Omental fat pad (tissue), 3 donors: ENCODE measurements at regions not wholly inside any gene's neighbourhood (a gene's known extent, or its start where the extent isn't known, plus 50 kb on each side); places are given as distances from the start of the nearest gene placed in this dataset.
"Not testable (repeated sequence)": the region's sequence is repeated elsewhere in the genome, so short reads cannot be mapped to it uniquely, and the experiment has no call there.

Source experiments
- ATAC-seq: fragments of 150-250 bp; one replicate; pipeline ENCODE4 v1.9.1; 2016; ENCODE audit warnings: mild to moderate bottlenecking, moderate library complexity; ENCODE audit not compliant: low FRiP score
- DNase-seq: peaks from one replicate; pipeline ENCODE4 v3.0.0-alpha.2; 2019; ENCODE audit warnings: low spot score
- CTCF ChIP-seq, 3 donors: fragments of 450-650 bp; IDR thresholded peaks; one replicate each; pipeline ENCODE4 v1.5.1; 2016 to 2017; ENCODE audit warnings: antibody characterized with exemption in 3 of 3, mild to moderate bottlenecking in 3 of 3, moderate library complexity in 2 of 3

DNA sequence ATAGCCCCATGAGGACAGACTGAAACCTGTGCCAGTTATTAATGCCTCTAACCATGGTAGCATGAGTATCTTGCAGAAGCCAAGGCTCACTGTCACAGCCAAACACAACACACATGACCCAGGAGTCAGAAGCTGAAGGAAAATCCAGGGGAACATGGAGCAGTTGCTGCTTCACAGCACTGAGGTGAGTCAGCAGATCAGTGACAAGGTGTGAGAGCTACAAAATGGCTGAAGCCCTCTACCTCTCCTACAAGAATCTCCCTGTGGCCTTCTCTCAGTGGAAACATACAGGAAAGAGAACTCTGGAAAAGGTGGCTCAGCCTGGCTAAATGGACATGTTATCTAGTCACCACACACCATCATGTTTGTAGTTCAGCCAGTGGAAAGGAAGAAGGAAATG lies 93.5 kb downstream of the NAB1 start:
- ATAC-seq = no peak
- TF ChIP-seq CTCF (IDR thresholded peaks at IDR 0.05) = no peak

GRCh38 chr2:190744041-190744440 lies 95.2 kb downstream of the NAB1 start:
- ATAC-seq (no peak), DNase-seq (no peak)
- TF ChIP-seq CTCF (IDR thresholded peaks at IDR 0.05) = no peak

More for the DNA sequence above, 93.5 kb downstream of the NAB1 start:
- DNase-seq = no peak

DNA sequence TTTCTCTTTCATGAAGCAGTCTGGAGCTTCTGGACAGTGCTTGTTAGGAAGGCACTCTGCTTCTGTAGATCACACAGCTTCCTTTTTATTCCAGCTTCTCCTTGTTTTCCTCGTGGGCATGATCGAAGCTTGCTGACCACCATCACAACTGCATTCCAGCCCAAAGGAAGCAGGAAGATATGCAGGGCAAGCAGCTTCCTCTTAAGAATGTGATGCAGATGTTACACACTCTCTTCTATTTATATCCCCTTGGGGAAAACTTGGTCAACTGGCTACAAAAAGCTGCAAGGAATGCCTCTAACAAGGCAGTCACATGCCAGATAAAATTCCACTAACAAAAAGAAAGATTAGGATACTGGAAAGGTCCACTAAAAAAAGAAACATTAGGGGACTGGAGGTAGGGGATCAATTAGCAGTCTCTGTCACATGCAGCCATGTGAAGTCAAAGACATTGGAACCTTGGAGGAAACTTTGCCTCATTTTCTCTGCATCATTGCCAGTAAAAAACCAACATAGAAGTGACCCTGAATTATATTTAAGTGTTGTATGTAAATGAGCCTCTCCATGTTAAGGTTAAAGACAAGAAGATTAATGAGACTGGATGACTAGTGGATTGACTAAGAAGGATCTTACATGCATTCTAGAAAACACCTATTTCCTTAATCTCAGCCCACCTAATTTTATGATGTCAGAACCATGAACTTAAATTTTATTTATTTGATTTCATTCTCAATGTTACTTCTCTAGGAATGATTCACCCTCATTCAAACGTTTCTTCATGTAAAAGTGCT lies 98.3 kb downstream of the NAB1 start:
- no peak for DNase-seq
- no peak for ATAC-seq
- no peak for TF ChIP-seq CTCF (IDR thresholded peaks at IDR 0.05)

DNA sequence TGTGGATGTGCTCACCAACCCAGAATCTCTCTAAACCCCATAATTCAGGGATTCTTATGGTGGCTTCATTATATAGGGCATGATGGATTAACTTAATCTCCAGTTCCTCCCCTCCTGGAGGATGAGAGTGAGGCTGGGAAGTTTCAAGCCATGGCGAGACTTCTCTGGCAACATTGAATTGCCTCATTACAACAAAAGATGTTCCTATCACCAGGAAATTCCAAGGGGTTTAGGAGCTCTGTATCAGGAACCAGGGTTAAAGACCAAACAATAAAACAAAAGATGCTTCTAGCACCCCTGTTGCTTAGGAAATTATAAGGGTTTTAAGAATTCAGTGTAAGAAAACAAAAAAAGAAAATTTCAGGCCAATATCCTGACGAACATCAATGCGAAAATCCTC lies 100.1 kb downstream of the NAB1 start:
- no peak for TF ChIP-seq CTCF (IDR thresholded peaks at IDR 0.05)
- DNase-seq (no peak), ATAC-seq (no peak)

GRCh38 chr2:190755772-190756415 lies 107.0 kb downstream of the NAB1 start:
- TF ChIP-seq CTCF (IDR thresholded peaks at IDR 0.05) = no peak
- ATAC-seq (no peak), DNase-seq (no peak)

DNA sequence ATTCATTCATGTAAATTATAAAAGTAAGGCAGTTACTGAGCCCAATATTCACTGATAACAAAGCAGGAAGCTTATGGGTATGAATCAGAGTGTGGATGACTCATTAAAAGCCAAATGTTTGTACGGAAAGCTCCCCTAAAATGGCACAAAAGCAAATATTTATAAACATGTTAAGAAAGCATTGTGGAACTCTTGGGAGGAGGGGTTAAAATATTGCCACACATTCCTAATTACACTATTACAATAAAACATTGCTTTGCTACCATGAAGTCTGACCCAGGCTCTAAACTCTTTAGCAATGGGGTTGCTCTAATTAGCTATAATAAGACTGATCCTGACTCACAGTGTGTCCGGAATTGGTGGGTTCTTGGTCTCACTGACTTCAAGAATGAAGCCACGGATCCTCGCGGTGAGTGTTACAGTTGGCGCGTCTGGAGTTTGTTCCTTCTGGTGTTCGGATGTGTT lies 110.9 kb downstream of the NAB1 start:
- no peak for TF ChIP-seq CTCF (IDR thresholded peaks at IDR 0.05)
- ATAC-seq = peak; percentile 74
- DNase-seq = no peak

GRCh38 chr2:190760353-190761150 lies 111.7 kb downstream of the NAB1 start:
- not testable (repeated sequence) for DNase-seq, ATAC-seq

DNA sequence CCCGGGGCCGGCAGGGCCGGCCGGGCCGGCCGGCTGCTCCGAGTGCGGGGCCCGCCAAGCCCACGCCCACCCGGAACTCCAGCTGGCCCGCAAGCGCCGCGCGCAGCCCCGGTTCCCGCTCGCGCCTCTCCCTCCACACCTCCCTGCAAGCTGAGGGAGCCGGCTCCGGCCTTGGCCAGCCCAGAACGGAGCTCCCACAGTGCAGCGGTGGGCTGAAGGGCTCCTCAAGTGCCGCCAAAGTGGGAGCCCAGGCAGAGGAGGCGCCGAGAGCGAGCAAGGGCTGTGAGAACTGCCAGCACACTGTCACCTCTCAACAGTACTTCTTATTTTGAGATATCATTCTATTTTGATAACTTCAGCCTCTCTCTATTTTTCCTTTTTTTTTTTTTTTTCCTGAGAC lies 112.3 kb downstream of the NAB1 start:
- ATAC-seq, DNase-seq: not testable (repeated sequence)
